Heart left ventricle (tissue), 13 donors: ENCODE measurements at regions not wholly inside any gene's neighbourhood (a gene's known extent, or its start where the extent isn't known, plus 50 kb on each side); places are given as distances from the start of the nearest gene placed in this dataset.

Experiments used
- POLR2A ChIP-seq, 2 donors: fragments of 450-650 bp; IDR thresholded peaks; one replicate each; pipeline ENCODE4 v1.6.1; 2017; ENCODE audit warnings: antibody characterized with exemption in 2 of 2, mild to moderate bottlenecking in 2 of 2, moderate library complexity in 2 of 2
- TF ChIP-seq, protein P1 (sequence below), 12 donors: fragments of 200-600 bp; sonication (generic) in 4 of 12; IDR thresholded peaks; one replicate each; pipeline versions ENCODE4 v1.5.0 to v1.8.0; 2018 to 2022; ENCODE audit warnings: antibody characterized with exemption in 12 of 12, mild to moderate bottlenecking in 5 of 12
- donor health status: ischemic (EF 13 %, LVEDD 7.1; RV severe dilation, severe dysfunction).
- donor health status: DM: no; HTN: yes; CAD: no.
- donor health status: DM: no; HTN: no; CAD: no.
- donor health status: ischemic (EF 25% LVEDD 6.9; RV normal size, moderate dysfunction).
- donor health status: ischemic (EF 25% LVEDD 5.7; RV mildly dilated, moderate dysfunction).
- donor health status: ischemic (EF 35%, LVEDD 5.7; RV mildly dilated, moderate dysfunction).
- donor health status: nonischemic (EF 11% LVEDD 7.7; RV severe dilation, severe dysfunction).
- donor health status: DM: yes; HTN: yes; CAD: no.
- donor health status: PGD.
- donor health status: ischemic (EF 29% LVEDD 5.4; RV normal size, mild dysfunction).
- donor health status: nonischemic (EF 23%, LVEDD 6.1; RV moderate dilation, normal function).

- TF ChIP-seq, protein P1, sequence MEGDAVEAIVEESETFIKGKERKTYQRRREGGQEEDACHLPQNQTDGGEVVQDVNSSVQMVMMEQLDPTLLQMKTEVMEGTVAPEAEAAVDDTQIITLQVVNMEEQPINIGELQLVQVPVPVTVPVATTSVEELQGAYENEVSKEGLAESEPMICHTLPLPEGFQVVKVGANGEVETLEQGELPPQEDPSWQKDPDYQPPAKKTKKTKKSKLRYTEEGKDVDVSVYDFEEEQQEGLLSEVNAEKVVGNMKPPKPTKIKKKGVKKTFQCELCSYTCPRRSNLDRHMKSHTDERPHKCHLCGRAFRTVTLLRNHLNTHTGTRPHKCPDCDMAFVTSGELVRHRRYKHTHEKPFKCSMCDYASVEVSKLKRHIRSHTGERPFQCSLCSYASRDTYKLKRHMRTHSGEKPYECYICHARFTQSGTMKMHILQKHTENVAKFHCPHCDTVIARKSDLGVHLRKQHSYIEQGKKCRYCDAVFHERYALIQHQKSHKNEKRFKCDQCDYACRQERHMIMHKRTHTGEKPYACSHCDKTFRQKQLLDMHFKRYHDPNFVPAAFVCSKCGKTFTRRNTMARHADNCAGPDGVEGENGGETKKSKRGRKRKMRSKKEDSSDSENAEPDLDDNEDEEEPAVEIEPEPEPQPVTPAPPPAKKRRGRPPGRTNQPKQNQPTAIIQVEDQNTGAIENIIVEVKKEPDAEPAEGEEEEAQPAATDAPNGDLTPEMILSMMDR (IDR thresholded peaks at IDR 0.05), result no peak
- no peak for TF ChIP-seq POLR2A (IDR thresholded peaks at IDR 0.05)
Measured at GRCh38 chr5:68418680-68419079, 203.1 kb downstream of the PIK3R1 start.
